ENCODE measurements at regions not wholly inside any gene's neighbourhood (a gene's known extent, or its start where the extent isn't known, plus 50 kb on each side); places are given as distances from the start of the nearest gene placed in this dataset.

GRCh38 chr12:93029091-93029490, 100.0 kb upstream of the EEA1 start:
- TF ChIP-seq CTCF (IDR thresholded peaks at IDR 0.05) = no peak
- TF ChIP-seq POLR2A (IDR thresholded peaks at IDR 0.05) = no peak

Data from Peyer's patch (tissue), 4 donors.